Mesenchymal stem cell (in vitro differentiated cells and primary cell): ENCODE measurements at regions not wholly inside any gene's neighbourhood (a gene's known extent, or its start where the extent isn't known, plus 50 kb on each side); places are given as distances from the start of the nearest gene placed in this dataset.

ENCODE experiments used
- DNase-seq: peaks from one replicate; pipeline ENCODE4 v3.0.0-alpha.2; 2013
- H2AFZ ChIP-seq: one replicate; pipeline ENCODE4 v1.6.1; 2013; ENCODE audit warnings: low read depth, mild to moderate bottlenecking, control low read depth, inconsistent platforms, low read length, moderate library complexity
- H2AK5ac ChIP-seq: 2 replicates; pipeline ENCODE4 v1.6.1; 2013; ENCODE audit warnings: low read length, moderate library complexity, mild to moderate bottlenecking, inconsistent platforms; ENCODE audit not compliant: severe bottlenecking
- H2BK120ac ChIP-seq: one replicate; pipeline ENCODE4 v1.6.1; 2013; ENCODE audit warnings: low read depth, mild to moderate bottlenecking, inconsistent platforms, low read length, moderate library complexity
- H2BK12ac ChIP-seq, 2 experiments: one replicate each; pipeline ENCODE4 v1.6.1; 2013; ENCODE audit warnings: inconsistent platforms in 2 of 2, low read length in 2 of 2, mild to moderate bottlenecking in 2 of 2, moderate library complexity in 2 of 2, control low read depth in 1 of 2
- H2BK15ac ChIP-seq: one replicate; pipeline ENCODE4 v1.6.1; 2013; ENCODE audit warnings: mild to moderate bottlenecking, low read depth, inconsistent platforms; ENCODE audit not compliant: poor library complexity, severe bottlenecking
- H2BK5ac ChIP-seq: 2 replicates; pipeline ENCODE4 v1.6.1; 2013; ENCODE audit warnings: low read depth, mild to moderate bottlenecking, low read length, control low read depth, inconsistent platforms; ENCODE audit not compliant: poor library complexity, severe bottlenecking
- H3K14ac ChIP-seq, 2 experiments: one replicate each; pipeline ENCODE4 v1.6.1; 2013; ENCODE audit warnings: inconsistent platforms in 2 of 2, low read length in 2 of 2, control low read depth in 1 of 2, mild to moderate bottlenecking in 1 of 2, moderate library complexity in 1 of 2
- H3K18ac ChIP-seq, 2 experiments: one replicate each; pipeline ENCODE4 v1.6.1; 2013; ENCODE audit warnings: inconsistent platforms in 2 of 2, low read length in 2 of 2, control low read depth in 1 of 2, low read depth in 1 of 2, mild to moderate bottlenecking in 1 of 2
- H3K23ac ChIP-seq, 2 experiments: one replicate each; pipeline ENCODE4 v1.6.1; 2013; ENCODE audit warnings: inconsistent platforms in 2 of 2, low read length in 2 of 2, mild to moderate bottlenecking in 2 of 2, moderate library complexity in 2 of 2, control low read depth in 1 of 2
- H3K27ac ChIP-seq: 2 replicates; pipeline ENCODE4 v1.5.1; 2013; ENCODE audit warnings: mild to moderate bottlenecking, moderate library complexity, low read length, control low read depth, inconsistent platforms; ENCODE audit not compliant: poor library complexity, severe bottlenecking
- H3K27me3 ChIP-seq, 2 experiments: 2 replicates each; pipeline versions ENCODE4 v1.6.1 to v1.7.0; 2013; ENCODE audit warnings: low read length in 2 of 2, mild to moderate bottlenecking in 2 of 2, moderate library complexity in 2 of 2, control low read depth in 1 of 2, inconsistent platforms in 1 of 2; ENCODE audit not compliant: control insufficient read depth in 1 of 2, insufficient read depth in 1 of 2
- H3K36me3 ChIP-seq, 2 experiments: 2 replicates each; pipeline versions ENCODE4 v1.6.1 to v1.7.0; 2013; ENCODE audit warnings: low read length in 2 of 2, control low read depth in 1 of 2, inconsistent platforms in 1 of 2, low read depth in 1 of 2, mild to moderate bottlenecking in 1 of 2; ENCODE audit not compliant: insufficient read depth in 2 of 2, control insufficient read depth in 1 of 2
- H3K4ac ChIP-seq, 2 experiments: one replicate each; pipeline ENCODE4 v1.6.1; 2013; ENCODE audit warnings: inconsistent platforms in 2 of 2, low read length in 2 of 2, mild to moderate bottlenecking in 2 of 2, moderate library complexity in 2 of 2, control low read depth in 1 of 2, low read depth in 1 of 2
- H3K4me1 ChIP-seq: 2 replicates; pipeline ENCODE4 v1.6.1; 2013; ENCODE audit warnings: low read depth, low read length, control low read depth; ENCODE audit not compliant: control insufficient read depth, insufficient read depth
- H3K4me2 ChIP-seq: 2 replicates; pipeline ENCODE4 v1.6.1; 2013; ENCODE audit warnings: low read length, mild to moderate bottlenecking, inconsistent platforms; ENCODE audit not compliant: poor library complexity, severe bottlenecking
- H3K4me3 ChIP-seq, 2 experiments: 2 replicates each; pipeline versions ENCODE4 v1.5.1 to v1.7.0; 2013; ENCODE audit warnings: low read length in 2 of 2, mild to moderate bottlenecking in 2 of 2, control low read depth in 1 of 2, low read depth in 1 of 2; ENCODE audit not compliant: insufficient read depth in 1 of 2
- H3K79me1 ChIP-seq: replicated peaks from 2 replicates; pipeline ENCODE4 v1.6.1; 2013; ENCODE audit warnings: mild to moderate bottlenecking, control low read depth, low read length, inconsistent platforms; ENCODE audit not compliant: poor library complexity, severe bottlenecking
- H3K9ac ChIP-seq: 2 replicates; pipeline ENCODE4 v1.7.0; 2013; ENCODE audit warnings: mild to moderate bottlenecking, low read length, moderate library complexity
- H3K9me3 ChIP-seq: 2 replicates; pipeline ENCODE4 v1.7.0; 2013; ENCODE audit warnings: mild to moderate bottlenecking, low read length; ENCODE audit not compliant: control insufficient read depth
- H4K8ac ChIP-seq: one replicate; pipeline ENCODE4 v1.6.1; 2013; ENCODE audit warnings: inconsistent platforms, mild to moderate bottlenecking, low read length, moderate library complexity
- H4K91ac ChIP-seq: one replicate; pipeline ENCODE4 v1.6.1; 2013; ENCODE audit warnings: mild to moderate bottlenecking, low read length, inconsistent platforms
- WGBS: methylation state at CpG from one replicate; pipeline ENCODE4 v1.1.7; 2013; ENCODE audit warnings: mixed read lengths; 5-methylcytosine and 5-hydroxymethylcytosine counted together

- Histone ChIP-seq H3K27ac (no peak overlapping the region), H3K4me3 (no peak overlapping the region)
Observed at GRCh38 chr5:125750147-125750860, 672.9 kb upstream of the GRAMD2B start.

GRCh38 chr5:125750861-125751186 lies 672.4 kb upstream of the GRAMD2B start:
- H2AFZ ChIP-seq = no peak overlapping the region
- H2BK5ac ChIP-seq = no peak overlapping the region
- no peak overlapping the region for H3K23ac ChIP-seq
- no peaks in the 10 kb centered on the region for H3K36me3 ChIP-seq
- no peak overlapping the region for H3K4ac ChIP-seq
- no peak overlapping the region for H2BK120ac ChIP-seq
- no peak overlapping the region for H3K14ac ChIP-seq
- H3K4me2 ChIP-seq = no peak overlapping the region
- no peak overlapping the region for H2BK15ac ChIP-seq
- DNase-seq = no peak
- H3K4me1 ChIP-seq = no peaks in the 10 kb centered on the region
- H3K9me3 ChIP-seq = no peaks in the 10 kb centered on the region
- H3K4me3 ChIP-seq = no peak overlapping the region
- H3K27me3 ChIP-seq = no peaks in the 10 kb centered on the region
- H3K18ac ChIP-seq = no peak overlapping the region
- H3K79me1 ChIP-seq = no peaks in the 10 kb centered on the region
- H2BK12ac ChIP-seq = no peak overlapping the region
- no peak overlapping the region for H3K9ac ChIP-seq
- no peak overlapping the region for H4K8ac ChIP-seq
- H4K91ac ChIP-seq = no peak overlapping the region
- H2AK5ac ChIP-seq = no peak overlapping the region
- no peak overlapping the region for H3K27ac ChIP-seq

More at GRCh38 chr5:125750147-125750860, 672.9 kb upstream of the GRAMD2B start:
- no CpG with 5 or more reads among the region's 3 CpGs for WGBS
- H3K36me3 ChIP-seq = no peaks in the 10 kb centered on the region
- H2AFZ ChIP-seq = no peak overlapping the region
- H2BK15ac ChIP-seq = no peak overlapping the region
- H3K4me2 ChIP-seq = no peak overlapping the region
- H2BK12ac ChIP-seq = no peak overlapping the region
- H3K9me3 ChIP-seq = no peaks in the 10 kb centered on the region
- no peak overlapping the region for H3K4ac ChIP-seq
- no peak overlapping the region for H3K14ac ChIP-seq
- H3K4me1 ChIP-seq = no peaks in the 10 kb centered on the region
- no peak overlapping the region for H2BK5ac ChIP-seq
- H4K91ac ChIP-seq = no peak overlapping the region
- no peak overlapping the region for H3K9ac ChIP-seq
- H3K23ac ChIP-seq = no peak overlapping the region
- H2BK120ac ChIP-seq = no peak overlapping the region
- H4K8ac ChIP-seq = no peak overlapping the region
- no peak overlapping the region for H3K18ac ChIP-seq
- no peaks in the 10 kb centered on the region for H3K79me1 ChIP-seq
- H2AK5ac ChIP-seq = no peak overlapping the region
- no peaks in the 10 kb centered on the region for H3K27me3 ChIP-seq
- no peak for DNase-seq

GRCh38 chr5:125756456-125756855 lies 666.8 kb upstream of the GRAMD2B start:
- no peak overlapping the region for H4K91ac ChIP-seq
- H4K8ac ChIP-seq = no peak overlapping the region
- H2AK5ac ChIP-seq = no peak overlapping the region
- H3K4me1 ChIP-seq = no peaks in the 10 kb centered on the region
- no peak overlapping the region for H3K14ac ChIP-seq
- no peak overlapping the region for H3K9ac ChIP-seq
- no peak overlapping the region for H2BK12ac ChIP-seq
- H2BK15ac ChIP-seq = no peak overlapping the region
- H3K4ac ChIP-seq = no peak overlapping the region
- H3K18ac ChIP-seq = no peak overlapping the region
- no peak overlapping the region for H3K27ac ChIP-seq
- no peak for DNase-seq
- no peaks in the 10 kb centered on the region for H3K79me1 ChIP-seq
- H3K4me2 ChIP-seq = no peak overlapping the region
- no peak overlapping the region for H2BK120ac ChIP-seq
- peaks cover 6% of the 10 kb centered on the region for H3K9me3 ChIP-seq
- no peak overlapping the region for H2AFZ ChIP-seq
- no peaks in the 10 kb centered on the region for H3K27me3 ChIP-seq
- H2BK5ac ChIP-seq = no peak overlapping the region
- H3K23ac ChIP-seq = no peak overlapping the region
- H3K36me3 ChIP-seq = no peaks in the 10 kb centered on the region
- WGBS = 98% methylated on average over 2 of the region's 2 CpGs
- no peak overlapping the region for H3K4me3 ChIP-seq

- Histone ChIP-seq H3K27me3 (no peaks in the 10 kb centered on the region), H3K4me2 (no peak overlapping the region), H3K18ac (no peak overlapping the region), H4K91ac (no peak overlapping the region), H3K4me3 (no peak overlapping the region), H3K79me1 (no peaks in the 10 kb centered on the region), H3K4ac (no peak overlapping the region), H3K23ac (no peak overlapping the region), H3K9me3 (peaks cover 6% of the 10 kb centered on the region), H3K4me1 (no peaks in the 10 kb centered on the region), H2BK120ac (no peak overlapping the region), H4K8ac (no peak overlapping the region), H3K27ac (no peak overlapping the region), H2BK15ac (no peak overlapping the region), H2AK5ac (no peak overlapping the region), H3K36me3 (no peaks in the 10 kb centered on the region), H2BK5ac (no peak overlapping the region), H3K9ac (no peak overlapping the region), H3K14ac (no peak overlapping the region), H2AFZ (no peak overlapping the region), H2BK12ac (no peak overlapping the region)
- no peak for DNase-seq
- no CpG with 5 or more reads among the region's 1 CpG for WGBS
Observed at GRCh38 chr5:125766706-125767105, 656.5 kb upstream of the GRAMD2B start.
